ENCODE measurements at regions not wholly inside any gene's neighbourhood (a gene's known extent, or its start where the extent isn't known, plus 50 kb on each side); places are given as distances from the start of the nearest gene placed in this dataset.

- no peak for DNase-seq (ENCODE audit: low read depth)
- TF ChIP-seq CTCF (IDR thresholded peaks at IDR 0.05; ENCODE audit: insufficient read depth, low read length, poor library complexity, severe bottlenecking), result no peak
- H3K27me3 ChIP-seq (ENCODE audit: control insufficient read depth, insufficient read depth, low read length), result no peaks in the 10 kb centered on the region
- no peak overlapping the region for H3K4me3 ChIP-seq (ENCODE audit: low read depth, low read length)
- H3K36me3 ChIP-seq (ENCODE audit: control insufficient read depth, insufficient read depth, low read length), result no peaks in the 10 kb centered on the region
These were observed 139.3 kb downstream of the TTLL2 start for GRCh38 chr6:167464177-167464576.

- TF ChIP-seq CTCF (IDR thresholded peaks at IDR 0.05; ENCODE audit: insufficient read depth, low read length, poor library complexity, severe bottlenecking), result no peak
These were observed 140.6 kb downstream of the TTLL2 start for GRCh38 chr6:167465482-167465881.

DNA sequence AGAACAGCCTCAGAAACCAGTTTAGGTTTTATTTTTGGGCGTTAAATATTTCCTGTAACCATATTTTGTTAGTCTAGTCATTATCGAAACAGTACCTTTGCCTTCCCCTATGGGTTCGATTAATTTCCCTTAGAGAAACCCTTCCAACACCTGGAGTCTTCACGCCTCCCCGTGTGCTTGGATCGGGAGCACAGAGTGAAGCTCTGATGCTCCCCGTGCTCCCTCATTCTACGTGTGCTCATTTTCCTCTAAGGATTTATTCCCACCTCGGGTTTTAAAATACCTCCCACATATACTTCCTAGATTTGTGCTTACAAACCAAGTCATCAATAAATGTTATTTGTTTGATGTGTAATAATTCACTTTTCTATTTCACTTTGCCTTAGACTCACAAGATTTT lies 142.4 kb downstream of the TTLL2 start:
- no peaks in the 10 kb centered on the region for H3K27me3 ChIP-seq (ENCODE audit: control insufficient read depth, insufficient read depth, low read length)
- H3K4me3 ChIP-seq (ENCODE audit: low read depth, low read length), result no peak overlapping the region
- no peak for TF ChIP-seq CTCF (IDR thresholded peaks at IDR 0.05; ENCODE audit: insufficient read depth, low read length, poor library complexity, severe bottlenecking)
- DNase-seq (ENCODE audit: low read depth), result no peak
- no peaks in the 10 kb centered on the region for H3K36me3 ChIP-seq (ENCODE audit: control insufficient read depth, insufficient read depth, low read length)

More at GRCh38 chr6:167465482-167465881, 140.6 kb downstream of the TTLL2 start:
- no peak for DNase-seq (ENCODE audit: low read depth)
- Histone ChIP-seq H3K4me3 (ENCODE audit: low read depth, low read length) (no peak overlapping the region), H3K36me3 (ENCODE audit: control insufficient read depth, insufficient read depth, low read length) (no peaks in the 10 kb centered on the region), H3K27me3 (ENCODE audit: control insufficient read depth, insufficient read depth, low read length) (no peaks in the 10 kb centered on the region)

DNA sequence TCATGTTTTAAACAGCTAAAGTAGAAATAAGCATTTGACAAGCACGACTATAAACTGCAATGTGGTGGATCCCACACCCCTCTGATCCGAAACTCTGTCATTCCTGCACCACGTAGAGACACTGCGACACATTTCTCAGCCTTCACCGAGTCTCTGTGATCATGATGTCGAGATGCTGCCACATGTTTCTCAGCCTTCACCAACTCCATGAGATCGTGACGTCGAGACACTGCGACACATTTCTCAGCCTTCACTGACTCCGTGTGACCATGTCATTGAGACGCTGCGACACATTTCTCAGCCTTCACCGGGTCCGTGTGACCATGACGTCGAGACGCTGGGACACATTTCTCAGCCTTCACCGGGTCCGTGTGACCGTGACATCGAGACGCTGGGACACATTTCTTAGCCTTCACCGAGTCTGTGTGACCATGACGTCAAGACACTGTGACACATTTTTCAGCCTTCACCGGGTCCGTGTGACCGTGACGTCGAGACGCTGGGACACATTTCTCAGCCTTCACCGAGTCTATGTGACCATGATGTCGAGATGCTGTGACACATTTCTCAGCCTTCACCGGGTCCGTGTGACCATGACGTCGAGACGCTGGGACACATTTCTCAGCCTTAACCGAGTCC lies 143.0 kb downstream of the TTLL2 start:
- no peak for TF ChIP-seq CTCF (IDR thresholded peaks at IDR 0.05; ENCODE audit: insufficient read depth, low read length, poor library complexity, severe bottlenecking)
- DNase-seq (ENCODE audit: low read depth), result no peak

GRCh38 chr6:167469101-167469500 lies 144.2 kb downstream of the TTLL2 start:
- H3K36me3 ChIP-seq (ENCODE audit: control insufficient read depth, insufficient read depth, low read length), result no peaks in the 10 kb centered on the region
- TF ChIP-seq CTCF (IDR thresholded peaks at IDR 0.05; ENCODE audit: insufficient read depth, low read length, poor library complexity, severe bottlenecking), result no peak

More for the DNA sequence above, 143.0 kb downstream of the TTLL2 start:
- Histone ChIP-seq H3K27me3 (ENCODE audit: control insufficient read depth, insufficient read depth, low read length) (no peaks in the 10 kb centered on the region), H3K36me3 (ENCODE audit: control insufficient read depth, insufficient read depth, low read length) (no peaks in the 10 kb centered on the region), H3K4me3 (ENCODE audit: low read depth, low read length) (no peak overlapping the region)

GRCh38 chr6:167469672-167470071 lies 144.8 kb downstream of the TTLL2 start:
- DNase-seq (ENCODE audit: low read depth), result no peak
- H3K36me3 ChIP-seq (ENCODE audit: control insufficient read depth, insufficient read depth, low read length), result no peaks in the 10 kb centered on the region
- peaks cover 4% of the 10 kb centered on the region for H3K27me3 ChIP-seq (ENCODE audit: control insufficient read depth, insufficient read depth, low read length)
- no peak for TF ChIP-seq CTCF (IDR thresholded peaks at IDR 0.05; ENCODE audit: insufficient read depth, low read length, poor library complexity, severe bottlenecking)
- no peak overlapping the region for H3K4me3 ChIP-seq (ENCODE audit: low read depth, low read length)

More at GRCh38 chr6:167469101-167469500, 144.2 kb downstream of the TTLL2 start:
- no peak for DNase-seq (ENCODE audit: low read depth)
- Histone ChIP-seq H3K4me3 (ENCODE audit: low read depth, low read length) (no peak overlapping the region), H3K27me3 (ENCODE audit: control insufficient read depth, insufficient read depth, low read length) (no peaks in the 10 kb centered on the region)
